CD14-positive monocyte (primary cell): ENCODE measurements at regions not wholly inside any gene's neighbourhood (a gene's known extent, or its start where the extent isn't known, plus 50 kb on each side); places are given as distances from the start of the nearest gene placed in this dataset.

Source experiments
- DNase-seq, 3 donors: peaks; one replicate each; pipeline ENCODE4 v3.0.0-alpha.2; 2011 to 2022
- H2AFZ ChIP-seq: 2 replicates; pipeline ENCODE4 v1.6.0; 2012; ENCODE audit warnings: mild to moderate bottlenecking, low read depth, low read length, inconsistent platforms; ENCODE audit not compliant: insufficient read depth, poor library complexity, severe bottlenecking
- H3K27ac ChIP-seq, 2 donors: 1 replicate in 1 of 2; 2 replicates in 1 of 2; pipeline ENCODE4 v1.5.1; 2012 to 2013; ENCODE audit warnings: low read length in 2 of 2, control low read depth in 1 of 2, inconsistent platforms in 1 of 2, low read depth in 1 of 2, mild to moderate bottlenecking in 1 of 2
- H3K27me3 ChIP-seq, 2 donors: one replicate each; pipeline versions ENCODE4 v1.6.0 to v1.6.1; 2011 to 2013; ENCODE audit warnings: low read length in 2 of 2; ENCODE audit not compliant: control insufficient read depth in 2 of 2, insufficient read depth in 2 of 2
- H3K36me3 ChIP-seq, 2 donors: replicated peaks in 1 of 2; 1 replicate in 1 of 2; 2 replicates in 1 of 2; pipeline versions ENCODE4 v1.5.1 to v1.6.1; 2012 to 2013; ENCODE audit warnings: low read length in 2 of 2, control low read depth in 1 of 2, inconsistent platforms in 1 of 2, mild to moderate bottlenecking in 1 of 2; ENCODE audit not compliant: insufficient read depth in 2 of 2, control insufficient read depth in 1 of 2
- H3K4me1 ChIP-seq, 2 donors: 1 replicate in 1 of 2; 2 replicates in 1 of 2; pipeline versions ENCODE4 v1.5.1 to v1.6.1; 2012 to 2013; ENCODE audit warnings: low read length in 2 of 2, control low read depth in 1 of 2, inconsistent platforms in 1 of 2, mild to moderate bottlenecking in 1 of 2, moderate library complexity in 1 of 2; ENCODE audit not compliant: insufficient read depth in 2 of 2, control insufficient read depth in 1 of 2
- H3K4me2 ChIP-seq: replicated peaks from 2 replicates; pipeline ENCODE3; 2012; ENCODE audit warnings: low read length, moderate library complexity, mild to moderate bottlenecking; ENCODE audit not compliant: poor library complexity, severe bottlenecking; ENCODE audit errors: extremely low read depth
- H3K4me3 ChIP-seq, 3 experiments: fragments of 200-600 bp in 1 of 3; sonication (generic) in 1 of 3; replicated peaks in 1 of 3; 1 replicate in 2 of 3; 2 replicates in 1 of 3; pipeline ENCODE4 v1.5.1; 2011 to 2013; ENCODE audit warnings: low read length in 3 of 3, mild to moderate bottlenecking in 3 of 3, control low read depth in 2 of 3, low read depth in 2 of 3, inconsistent platforms in 1 of 3, moderate library complexity in 1 of 3
- H3K79me2 ChIP-seq: 2 replicates; pipeline ENCODE4 v1.6.0; 2012; ENCODE audit warnings: mild to moderate bottlenecking, control low read depth, inconsistent platforms, low read length, moderate library complexity; ENCODE audit not compliant: insufficient read depth
- H3K9ac ChIP-seq: 2 replicates; pipeline ENCODE4 v1.6.0; 2017; ENCODE audit warnings: low read length, mild to moderate bottlenecking; ENCODE audit not compliant: insufficient read depth, poor library complexity, severe bottlenecking
- H3K9me3 ChIP-seq, 2 donors: replicated peaks in 1 of 2; 1 replicate in 1 of 2; 2 replicates in 1 of 2; pipeline versions ENCODE4 v1.5.1 to v1.6.1; 2012 to 2013; ENCODE audit warnings: low read length in 2 of 2, control low read depth in 1 of 2; ENCODE audit not compliant: control insufficient read depth in 1 of 2, insufficient read depth in 1 of 2
- H4K20me1 ChIP-seq: 2 replicates; pipeline ENCODE4 v1.6.0; 2012; ENCODE audit warnings: mild to moderate bottlenecking, low read length, control low read depth, moderate library complexity; ENCODE audit not compliant: insufficient read depth
- H3K27ac Mint-ChIP-seq, 7 donors: one replicate each; pipeline ENCODE4 v1.8.0; 2020; ENCODE audit warnings: mild to moderate bottlenecking in 7 of 7, mixed read lengths in 7 of 7, moderate library complexity in 6 of 7, inconsistent platforms in 2 of 7
- H3K27me3 Mint-ChIP-seq, 3 donors: one replicate each; pipeline ENCODE4 v1.8.0; 2021 to 2022; ENCODE audit warnings: low read depth in 3 of 3, mild to moderate bottlenecking in 3 of 3, mixed read lengths in 3 of 3, moderate library complexity in 3 of 3, inconsistent platforms in 1 of 3
- H3K36me3 Mint-ChIP-seq, 2 donors: one replicate each; pipeline ENCODE4 v1.8.0; 2020; ENCODE audit warnings: mixed read lengths in 2 of 2, inconsistent platforms in 1 of 2, mild to moderate bottlenecking in 1 of 2
- H3K4me1 Mint-ChIP-seq: one replicate; pipeline ENCODE4 v1.8.0; 2020; ENCODE audit warnings: mild to moderate bottlenecking, mixed read lengths
- H3K4me3 Mint-ChIP-seq, 2 donors: one replicate each; pipeline ENCODE4 v1.8.0; 2020; ENCODE audit warnings: mild to moderate bottlenecking in 2 of 2, mixed read lengths in 2 of 2, moderate library complexity in 1 of 2
- H3K9me3 Mint-ChIP-seq, 7 donors: one replicate each; pipeline ENCODE4 v1.8.0; 2020 to 2022; ENCODE audit warnings: mixed read lengths in 7 of 7, mild to moderate bottlenecking in 6 of 7, moderate library complexity in 6 of 7, inconsistent platforms in 2 of 7
- WGBS: methylation state at CpG from one replicate; pipeline ENCODE4 v1.1.5; 2013; ENCODE audit warnings: missing lambda C conversion rate; ENCODE audit not compliant: insufficient coverage; 5-methylcytosine and 5-hydroxymethylcytosine counted together
- intact Hi-C, 2 donors: fragments of 100-400 bp; cut with micrococcal nuclease; formaldehyde crosslinking; loops; one replicate each; pipeline versions ENCODE4 v1.15.0 to v1.15.1; 2023
- TF ChIP-seq, protein P1 (sequence below): fragments of 200-600 bp; IDR thresholded peaks from one replicate; pipeline ENCODE4 v1.8.0; 2022; ENCODE audit warnings: antibody characterized with exemption, mild to moderate bottlenecking

DNA sequence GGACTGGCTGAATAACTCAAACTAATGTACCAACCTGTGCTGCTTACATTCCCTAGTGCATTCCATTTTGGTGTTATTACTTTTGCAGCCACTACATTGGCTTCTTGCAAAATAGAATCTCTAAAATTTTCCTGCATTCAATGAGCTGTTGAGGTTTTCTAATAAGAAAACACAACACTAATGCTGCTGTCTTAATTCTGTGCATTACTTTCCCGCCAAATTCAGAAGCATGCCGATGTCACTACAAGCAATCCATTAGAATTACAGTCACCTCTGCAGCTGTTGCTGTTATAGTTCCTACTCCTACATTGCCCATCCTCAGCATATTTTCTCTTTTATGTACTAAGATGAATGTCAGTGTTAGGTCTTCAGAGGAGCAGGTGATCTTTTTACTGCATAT is 359.5 kb downstream of the HACE1 start:
- Mint-ChIP-seq H3K27ac (no peak overlapping the region), H3K27me3 (peaks cover 1 to 3% (median 2%) of the 10 kb centered on the region in 3 donors), H3K9me3 (peaks cover 0 to 3% (median 0%) of the 10 kb centered on the region in 7 donors), H3K4me1 (no peaks in the 10 kb centered on the region), H3K36me3 (no peaks in the 10 kb centered on the region), H3K4me3 (no peak overlapping the region)
- 100% methylated on average over 1 of the region's 2 CpGs for WGBS
- DNase-seq, result no peak
- Histone ChIP-seq H3K27me3 (no peaks in the 10 kb centered on the region), H3K4me2 (no peak overlapping the region), H3K36me3 (no peaks in the 10 kb centered on the region), H3K4me3 (no peak overlapping the region), H3K79me2 (no peaks in the 10 kb centered on the region), H3K9me3 (no peaks in the 10 kb centered on the region), H3K4me1 (no peaks in the 10 kb centered on the region), H3K9ac (no peak overlapping the region), H3K27ac (no peak overlapping the region), H4K20me1 (no peaks in the 10 kb centered on the region), H2AFZ (no peak overlapping the region)
- TF ChIP-seq, protein P1, sequence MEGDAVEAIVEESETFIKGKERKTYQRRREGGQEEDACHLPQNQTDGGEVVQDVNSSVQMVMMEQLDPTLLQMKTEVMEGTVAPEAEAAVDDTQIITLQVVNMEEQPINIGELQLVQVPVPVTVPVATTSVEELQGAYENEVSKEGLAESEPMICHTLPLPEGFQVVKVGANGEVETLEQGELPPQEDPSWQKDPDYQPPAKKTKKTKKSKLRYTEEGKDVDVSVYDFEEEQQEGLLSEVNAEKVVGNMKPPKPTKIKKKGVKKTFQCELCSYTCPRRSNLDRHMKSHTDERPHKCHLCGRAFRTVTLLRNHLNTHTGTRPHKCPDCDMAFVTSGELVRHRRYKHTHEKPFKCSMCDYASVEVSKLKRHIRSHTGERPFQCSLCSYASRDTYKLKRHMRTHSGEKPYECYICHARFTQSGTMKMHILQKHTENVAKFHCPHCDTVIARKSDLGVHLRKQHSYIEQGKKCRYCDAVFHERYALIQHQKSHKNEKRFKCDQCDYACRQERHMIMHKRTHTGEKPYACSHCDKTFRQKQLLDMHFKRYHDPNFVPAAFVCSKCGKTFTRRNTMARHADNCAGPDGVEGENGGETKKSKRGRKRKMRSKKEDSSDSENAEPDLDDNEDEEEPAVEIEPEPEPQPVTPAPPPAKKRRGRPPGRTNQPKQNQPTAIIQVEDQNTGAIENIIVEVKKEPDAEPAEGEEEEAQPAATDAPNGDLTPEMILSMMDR, result no peak
- intact Hi-C loops, result no loop called here

DNA sequence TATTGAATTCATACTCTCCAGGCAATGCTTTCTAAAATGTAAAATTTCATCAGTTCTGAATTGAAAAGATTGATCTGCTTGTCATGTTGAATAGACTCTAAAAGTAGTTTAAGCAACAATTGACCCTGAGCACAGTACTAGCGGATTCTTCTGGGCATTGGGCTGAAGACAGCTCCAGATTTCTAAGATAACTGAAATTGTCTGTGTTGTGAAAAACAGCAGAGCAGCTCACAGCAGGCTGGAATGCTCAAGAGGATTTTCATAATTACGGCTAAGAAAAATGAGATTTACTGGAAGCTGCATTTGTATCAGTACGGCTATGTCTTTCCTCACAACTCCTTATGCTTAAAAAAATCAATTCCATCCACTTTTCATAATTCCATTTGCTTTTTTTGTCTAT is 373.7 kb downstream of the HACE1 start:
- 100% methylated on average over 1 of the region's 3 CpGs for WGBS
- H3K9me3 Mint-ChIP-seq, result peaks cover 0 to 2% (median 0%) of the 10 kb centered on the region in 7 donors

More for the DNA sequence above, 373.7 kb downstream of the HACE1 start:
- H3K4me3 ChIP-seq, result no peak overlapping the region
- no peak overlapping the region for H2AFZ ChIP-seq
- H3K79me2 ChIP-seq, result no peaks in the 10 kb centered on the region
- H4K20me1 ChIP-seq, result no peaks in the 10 kb centered on the region
- Mint-ChIP-seq H3K36me3 (no peaks in the 10 kb centered on the region), H3K4me3 (no peak overlapping the region), H3K27me3 (peaks cover 0 to 5% (median 0%) of the 10 kb centered on the region in 3 donors), H3K27ac (no peak overlapping the region), H3K4me1 (no peaks in the 10 kb centered on the region)
- no peaks in the 10 kb centered on the region for H3K36me3 ChIP-seq
- no peak overlapping the region for H3K9ac ChIP-seq
- TF ChIP-seq, protein P1, result no peak
- no peak for DNase-seq
- H3K27me3 ChIP-seq, result no peaks in the 10 kb centered on the region
- no peak overlapping the region for H3K27ac ChIP-seq
- intact Hi-C loops, result no loop called here
- no peak overlapping the region for H3K4me2 ChIP-seq
- no peaks in the 10 kb centered on the region for H3K9me3 ChIP-seq
- H3K4me1 ChIP-seq, result no peaks in the 10 kb centered on the region
